Loucy (cell line): ENCODE measurements at regions not wholly inside any gene's neighbourhood (a gene's known extent, or its start where the extent isn't known, plus 50 kb on each side); places are given as distances from the start of the nearest gene placed in this dataset.

Source experiments
- EZH2phosphoT487 ChIP-seq: fragments of 200-600 bp; IDR thresholded peaks from 2 replicates; pipeline ENCODE4 v1.6.1; 2018; ENCODE audit warnings: antibody characterized with exemption, mild to moderate bottlenecking, moderate library complexity, borderline replicate concordance
- TF ChIP-seq, protein P1 (sequence below): fragments of 200-600 bp; sonication (generic); conservative IDR thresholded peaks from 2 replicates; pipeline ENCODE4 v1.5.1; 2014; ENCODE audit warnings: mild to moderate bottlenecking, antibody characterized with exemption, low read length

DNA sequence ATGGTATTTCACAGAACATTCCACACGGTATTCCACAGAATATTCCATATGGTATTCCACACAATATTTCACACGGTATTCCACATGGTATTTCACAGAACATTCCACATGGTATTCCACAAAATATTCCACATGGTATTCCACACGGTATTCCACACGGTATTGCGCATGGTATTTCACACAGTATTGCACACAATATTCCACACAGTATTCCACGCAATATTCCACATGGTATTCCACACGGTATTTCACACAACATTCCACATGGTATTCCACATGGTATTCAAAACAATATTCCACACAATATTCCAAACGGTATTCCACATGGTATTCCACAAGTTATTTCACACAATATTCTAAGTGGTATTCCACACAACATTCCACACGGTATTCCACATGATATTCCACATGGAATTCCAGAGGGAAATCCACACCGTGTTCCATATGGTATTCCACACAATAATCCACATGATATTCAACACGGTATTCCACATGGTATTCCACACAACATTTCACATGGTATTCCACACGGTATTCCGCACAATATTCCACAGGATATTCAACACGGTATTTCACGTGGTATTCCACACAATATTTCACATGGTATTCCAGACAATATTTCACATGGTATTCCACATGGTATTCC, 136.7 kb upstream of the CHST15 start:
- TF ChIP-seq EZH2phosphoT487: no peak
- TF ChIP-seq, protein P1, sequence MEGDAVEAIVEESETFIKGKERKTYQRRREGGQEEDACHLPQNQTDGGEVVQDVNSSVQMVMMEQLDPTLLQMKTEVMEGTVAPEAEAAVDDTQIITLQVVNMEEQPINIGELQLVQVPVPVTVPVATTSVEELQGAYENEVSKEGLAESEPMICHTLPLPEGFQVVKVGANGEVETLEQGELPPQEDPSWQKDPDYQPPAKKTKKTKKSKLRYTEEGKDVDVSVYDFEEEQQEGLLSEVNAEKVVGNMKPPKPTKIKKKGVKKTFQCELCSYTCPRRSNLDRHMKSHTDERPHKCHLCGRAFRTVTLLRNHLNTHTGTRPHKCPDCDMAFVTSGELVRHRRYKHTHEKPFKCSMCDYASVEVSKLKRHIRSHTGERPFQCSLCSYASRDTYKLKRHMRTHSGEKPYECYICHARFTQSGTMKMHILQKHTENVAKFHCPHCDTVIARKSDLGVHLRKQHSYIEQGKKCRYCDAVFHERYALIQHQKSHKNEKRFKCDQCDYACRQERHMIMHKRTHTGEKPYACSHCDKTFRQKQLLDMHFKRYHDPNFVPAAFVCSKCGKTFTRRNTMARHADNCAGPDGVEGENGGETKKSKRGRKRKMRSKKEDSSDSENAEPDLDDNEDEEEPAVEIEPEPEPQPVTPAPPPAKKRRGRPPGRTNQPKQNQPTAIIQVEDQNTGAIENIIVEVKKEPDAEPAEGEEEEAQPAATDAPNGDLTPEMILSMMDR: no peak
